Neural cell (in vitro differentiated cells): ENCODE measurements at regions not wholly inside any gene's neighbourhood (a gene's known extent, or its start where the extent isn't known, plus 50 kb on each side); places are given as distances from the start of the nearest gene placed in this dataset.

ENCODE experiments used
- H2AFZ ChIP-seq: fragments of 200-600, 300-800 bp; sonication (generic), shearing (Covaris generic); 2 replicates; pipeline ENCODE4 v1.6.0; 2014; ENCODE audit warnings: low read depth, mild to moderate bottlenecking, antibody characterized with exemption, low read length, moderate library complexity
- H3F3A ChIP-seq: fragments of 200-600 bp; shearing (Covaris generic); 2 replicates; pipeline ENCODE4 v1.6.1; 2016; ENCODE audit warnings: mild to moderate bottlenecking, moderate library complexity, mixed read lengths, antibody characterized with exemption, low read length; ENCODE audit not compliant: insufficient read depth, poor library complexity, severe bottlenecking
- H3K27ac ChIP-seq: fragments of 200-600, 300-800 bp; sonication (generic), shearing (Covaris generic); 2 replicates; pipeline ENCODE4 v1.5.1; 2014; ENCODE audit warnings: mild to moderate bottlenecking, low read length, moderate library complexity
- H3K27me3 ChIP-seq: fragments of 300-800, 200-600 bp; sonication (generic), shearing (Covaris generic); 2 replicates; pipeline ENCODE4 v1.6.0; 2014; ENCODE audit warnings: mild to moderate bottlenecking, low read depth, low read length, moderate library complexity; ENCODE audit not compliant: insufficient read depth
- H3K36me3 ChIP-seq: fragments of 300-800, 200-600 bp; sonication (generic), shearing (Covaris generic); 2 replicates; pipeline ENCODE4 v1.5.1; 2014; ENCODE audit warnings: mild to moderate bottlenecking, antibody characterized with exemption, low read length, moderate library complexity; ENCODE audit not compliant: insufficient read depth
- H3K4me2 ChIP-seq: fragments of 300-800, 200-600 bp; sonication (generic), shearing (Covaris generic); 2 replicates; pipeline ENCODE4 v1.6.0; 2014; ENCODE audit warnings: mild to moderate bottlenecking, low read length
- H3K4me3 ChIP-seq: fragments of 300-800, 200-600 bp; sonication (generic), shearing (Covaris generic); 2 replicates; pipeline ENCODE4 v1.5.1; 2014; ENCODE audit warnings: mild to moderate bottlenecking, low read length, moderate library complexity
- H3K79me2 ChIP-seq: fragments of 200-600 bp; shearing (Covaris generic); replicated peaks from 2 replicates; pipeline ENCODE4 v1.6.0; 2014; ENCODE audit warnings: mild to moderate bottlenecking, low read length, moderate library complexity; ENCODE audit not compliant: insufficient read depth
- H3K9ac ChIP-seq: fragments of 300-800, 200-600 bp; sonication (generic), shearing (Covaris generic); 2 replicates; pipeline ENCODE4 v1.6.1; 2016; ENCODE audit warnings: mild to moderate bottlenecking, low read length, mixed read lengths
- H3K9me2 ChIP-seq: fragments of 200-600 bp; shearing (Covaris generic); 2 replicates; pipeline ENCODE4 v1.6.1; 2016; ENCODE audit warnings: mild to moderate bottlenecking, low read length, mixed read lengths; ENCODE audit not compliant: insufficient read depth
- H3K9me3 ChIP-seq: fragments of 200-600, 300-800 bp; sonication (generic), shearing (Covaris generic); 2 replicates; pipeline ENCODE4 v1.6.1; 2016; ENCODE audit warnings: mild to moderate bottlenecking, mixed run types, low read length, moderate library complexity, mixed read lengths
- H4K20me1 ChIP-seq: fragments of 200-600 bp; shearing (Covaris generic); 2 replicates; pipeline ENCODE4 v1.6.1; 2016; ENCODE audit warnings: mild to moderate bottlenecking, mixed run types; ENCODE audit not compliant: insufficient read depth
- EP300 ChIP-seq: fragments of 450-650 bp; conservative IDR thresholded peaks from 2 replicates; pipeline ENCODE4 v1.6.1; 2014; ENCODE audit warnings: antibody characterized with exemption, mild to moderate bottlenecking, moderate library complexity; ENCODE audit not compliant: poor library complexity, severe bottlenecking
- EZH2 ChIP-seq: fragments of 200-600, 300-800 bp; shearing (Covaris generic), sonication (generic); IDR thresholded peaks from 2 replicates; pipeline ENCODE4 v1.6.1; 2014; ENCODE audit warnings: antibody characterized with exemption, low read length, borderline replicate concordance, mild to moderate bottlenecking; ENCODE audit not compliant: insufficient read depth, poor library complexity, severe bottlenecking
- MXI1 ChIP-seq: fragments of 450-650 bp; conservative IDR thresholded peaks from 2 replicates; pipeline ENCODE4 v1.6.1; 2014; ENCODE audit warnings: antibody characterized with exemption, mild to moderate bottlenecking; ENCODE audit not compliant: poor library complexity, severe bottlenecking
- POLR2AphosphoS5 ChIP-seq: IDR thresholded peaks from 2 replicates; pipeline ENCODE4 v1.6.1; 2012
- RAD21 ChIP-seq: fragments of 450-650 bp; conservative IDR thresholded peaks from 2 replicates; pipeline ENCODE4 v1.6.1; 2014; ENCODE audit warnings: antibody characterized with exemption, mild to moderate bottlenecking, moderate library complexity
- REST ChIP-seq: IDR thresholded peaks from 2 replicates; pipeline ENCODE4 v1.6.1; 2012; ENCODE audit warnings: borderline replicate concordance
- SMC3 ChIP-seq: fragments of 450-650 bp; conservative IDR thresholded peaks from 2 replicates; pipeline ENCODE4 v1.6.1; 2014; ENCODE audit warnings: antibody characterized with exemption, mild to moderate bottlenecking, moderate library complexity; ENCODE audit not compliant: poor library complexity
- TAF1 ChIP-seq: IDR thresholded peaks from 2 replicates; pipeline ENCODE4 v1.6.1; 2012; ENCODE audit warnings: low read depth
- TF ChIP-seq, protein P1 (sequence below): fragments of 450-650 bp; IDR thresholded peaks from 2 replicates; pipeline ENCODE4 v1.5.1; 2014; ENCODE audit warnings: antibody characterized with exemption, mild to moderate bottlenecking, moderate library complexity; ENCODE audit not compliant: poor library complexity, severe bottlenecking

GRCh38 chr1:90607736-90608135, 109.4 kb downstream of the BARHL2 start:
- H3K4me3 ChIP-seq: no peak overlapping the region
- H2AFZ ChIP-seq: no peak overlapping the region
- no peak for TF ChIP-seq RAD21
- TF ChIP-seq EP300: no peak
- TF ChIP-seq EZH2: no peak
- TF ChIP-seq, protein P1, sequence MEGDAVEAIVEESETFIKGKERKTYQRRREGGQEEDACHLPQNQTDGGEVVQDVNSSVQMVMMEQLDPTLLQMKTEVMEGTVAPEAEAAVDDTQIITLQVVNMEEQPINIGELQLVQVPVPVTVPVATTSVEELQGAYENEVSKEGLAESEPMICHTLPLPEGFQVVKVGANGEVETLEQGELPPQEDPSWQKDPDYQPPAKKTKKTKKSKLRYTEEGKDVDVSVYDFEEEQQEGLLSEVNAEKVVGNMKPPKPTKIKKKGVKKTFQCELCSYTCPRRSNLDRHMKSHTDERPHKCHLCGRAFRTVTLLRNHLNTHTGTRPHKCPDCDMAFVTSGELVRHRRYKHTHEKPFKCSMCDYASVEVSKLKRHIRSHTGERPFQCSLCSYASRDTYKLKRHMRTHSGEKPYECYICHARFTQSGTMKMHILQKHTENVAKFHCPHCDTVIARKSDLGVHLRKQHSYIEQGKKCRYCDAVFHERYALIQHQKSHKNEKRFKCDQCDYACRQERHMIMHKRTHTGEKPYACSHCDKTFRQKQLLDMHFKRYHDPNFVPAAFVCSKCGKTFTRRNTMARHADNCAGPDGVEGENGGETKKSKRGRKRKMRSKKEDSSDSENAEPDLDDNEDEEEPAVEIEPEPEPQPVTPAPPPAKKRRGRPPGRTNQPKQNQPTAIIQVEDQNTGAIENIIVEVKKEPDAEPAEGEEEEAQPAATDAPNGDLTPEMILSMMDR: no peak
- no peak for TF ChIP-seq REST
- no peak for TF ChIP-seq POLR2AphosphoS5
- TF ChIP-seq TAF1: no peak
- no peak for TF ChIP-seq SMC3
- TF ChIP-seq MXI1: no peak
- H3K27me3 ChIP-seq: no peaks in the 10 kb centered on the region
- no peaks in the 10 kb centered on the region for H3K79me2 ChIP-seq
- H3K9me2 ChIP-seq: no peaks in the 10 kb centered on the region
- H3K4me2 ChIP-seq: no peak overlapping the region
- H3K9me3 ChIP-seq: no peaks in the 10 kb centered on the region
- H3K9ac ChIP-seq: no peak overlapping the region
- no peaks in the 10 kb centered on the region for H4K20me1 ChIP-seq
- H3K27ac ChIP-seq: no peak overlapping the region
- no peaks in the 10 kb centered on the region for H3F3A ChIP-seq
- no peaks in the 10 kb centered on the region for H3K36me3 ChIP-seq

DNA sequence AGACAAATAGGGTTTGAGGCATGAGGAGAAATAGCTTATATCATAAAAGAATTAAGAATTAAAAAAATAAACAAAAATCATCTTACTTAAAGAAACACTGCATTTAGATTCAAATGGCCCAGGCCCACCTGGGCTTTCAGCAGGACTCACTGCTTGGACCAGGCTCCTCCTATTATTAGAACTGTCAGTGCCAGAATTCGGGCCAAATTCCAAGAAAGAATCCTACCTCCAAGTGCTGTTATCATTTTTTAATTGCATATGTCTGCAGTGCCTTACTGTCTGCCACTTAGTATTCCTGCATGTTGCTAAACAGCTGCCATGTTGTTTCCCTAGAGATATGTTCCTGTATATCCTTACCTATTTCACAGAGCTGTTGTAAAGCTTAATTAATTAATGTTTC, 112.0 kb downstream of the BARHL2 start:
- H4K20me1 ChIP-seq: no peaks in the 10 kb centered on the region
- no peak overlapping the region for H3K9ac ChIP-seq
- H3K4me2 ChIP-seq: no peak overlapping the region
- H3F3A ChIP-seq: no peaks in the 10 kb centered on the region
- no peaks in the 10 kb centered on the region for H3K9me2 ChIP-seq
- no peak overlapping the region for H3K27ac ChIP-seq
- TF ChIP-seq EP300 (no peak), MXI1 (no peak), TAF1 (no peak), REST (no peak), SMC3 (no peak), EZH2 (no peak), POLR2AphosphoS5 (no peak), RAD21 (no peak)
- TF ChIP-seq, protein P1: no peak
- no peaks in the 10 kb centered on the region for H3K9me3 ChIP-seq
- no peaks in the 10 kb centered on the region for H3K79me2 ChIP-seq
- H2AFZ ChIP-seq: no peak overlapping the region
- no peaks in the 10 kb centered on the region for H3K27me3 ChIP-seq
- H3K36me3 ChIP-seq: no peaks in the 10 kb centered on the region
- H3K4me3 ChIP-seq: no peak overlapping the region
